ENCODE measurements at regions not wholly inside any gene's neighbourhood (a gene's known extent, or its start where the extent isn't known, plus 50 kb on each side); places are given as distances from the start of the nearest gene placed in this dataset.

DNA sequence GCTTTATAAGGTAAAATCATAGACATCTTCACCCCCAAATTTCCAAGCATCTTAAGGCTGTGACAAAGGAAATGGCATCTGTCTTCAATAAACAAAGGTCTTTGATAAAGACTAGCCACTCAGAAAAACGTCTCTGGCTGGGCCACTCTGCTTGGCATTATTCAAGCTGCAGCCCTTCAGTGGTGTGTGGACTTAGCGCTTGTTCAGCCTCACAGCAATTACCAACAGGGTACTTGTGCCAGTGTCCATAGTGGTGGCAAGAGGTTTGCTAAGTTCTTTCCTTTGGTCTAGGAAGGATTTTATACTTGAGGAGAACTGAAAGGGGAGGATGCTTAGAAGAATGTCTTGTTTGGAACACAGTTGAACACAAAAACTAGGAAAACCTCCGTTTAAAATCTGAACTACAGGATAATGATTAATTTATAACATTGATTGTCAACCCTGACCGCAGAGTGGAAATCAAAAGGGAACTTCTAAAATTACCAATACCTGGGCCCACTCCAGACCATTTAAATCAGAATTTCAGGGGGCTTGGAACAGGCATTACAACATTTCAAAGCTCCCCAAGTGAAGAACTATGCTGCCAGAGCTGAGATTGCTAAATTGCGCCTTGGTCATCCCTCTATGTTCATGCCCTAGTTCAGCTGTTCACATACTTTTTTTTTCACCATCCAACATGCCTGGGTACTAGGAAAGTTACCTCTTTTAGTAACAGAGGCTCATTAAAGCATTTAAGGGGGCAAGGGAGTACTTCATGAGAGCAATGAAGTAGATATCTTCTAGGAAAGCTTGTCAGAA, 378.5 kb downstream of the FRK start:
- ATAC-seq (no peak), DNase-seq (ENCODE audit: low read depth, low spot score) (no peak)
- no peaks in the 10 kb centered on the region for H3K4me1 ChIP-seq (ENCODE audit: control insufficient read depth in 1 of 2, insufficient read depth in 2 of 2, low read length in 2 of 2)
- no peak overlapping the region for H3K4me2 ChIP-seq (ENCODE audit: low read length)
- RAD21 ChIA-PET (ENCODE audit: low non-redundant PET in 1 of 2, low total read pairs in 2 of 2, uncharacterized antibody in 2 of 2, unreplicated experiment in 2 of 2), result no interaction called here
- POLR2A ChIA-PET, result no interaction called here
- intact Hi-C loops (cut with micrococcal nuclease), result no loop called here
- no TSS peak for BruUV-seq (replicated peaks)
- H3K79me2 ChIP-seq (ENCODE audit: insufficient read depth, low read length), result no peaks in the 10 kb centered on the region
- no peaks in the 10 kb centered on the region for H3K36me3 ChIP-seq (ENCODE audit: control insufficient read depth in 1 of 2, insufficient read depth in 2 of 2, low read length in 2 of 2)
- no peak overlapping the region for H3K4me3 ChIP-seq (replicated peaks in 1 of 2; ENCODE audit: low read depth in 1 of 2, low read length in 2 of 2)
- no peaks in the 10 kb centered on the region for H4K20me1 ChIP-seq (ENCODE audit: insufficient read depth)
- CTCF ChIA-PET, result no interaction called here
- no peak overlapping the region for H2AFZ ChIP-seq (ENCODE audit: low read depth, low read length, poor library complexity, severe bottlenecking)
- H3K9ac ChIP-seq (ENCODE audit: low read length), result no peak overlapping the region
- H3K9me2 ChIP-seq (ENCODE audit: insufficient read depth), result no peaks in the 10 kb centered on the region
- no peak for TF ChIP-seq JUND (IDR thresholded peaks at IDR 0.05)
- TF ChIP-seq ZNF274 (IDR thresholded peaks at IDR 0.05; ENCODE audit: low read depth, low read length), result no peak
- TF ChIP-seq, protein P1, sequence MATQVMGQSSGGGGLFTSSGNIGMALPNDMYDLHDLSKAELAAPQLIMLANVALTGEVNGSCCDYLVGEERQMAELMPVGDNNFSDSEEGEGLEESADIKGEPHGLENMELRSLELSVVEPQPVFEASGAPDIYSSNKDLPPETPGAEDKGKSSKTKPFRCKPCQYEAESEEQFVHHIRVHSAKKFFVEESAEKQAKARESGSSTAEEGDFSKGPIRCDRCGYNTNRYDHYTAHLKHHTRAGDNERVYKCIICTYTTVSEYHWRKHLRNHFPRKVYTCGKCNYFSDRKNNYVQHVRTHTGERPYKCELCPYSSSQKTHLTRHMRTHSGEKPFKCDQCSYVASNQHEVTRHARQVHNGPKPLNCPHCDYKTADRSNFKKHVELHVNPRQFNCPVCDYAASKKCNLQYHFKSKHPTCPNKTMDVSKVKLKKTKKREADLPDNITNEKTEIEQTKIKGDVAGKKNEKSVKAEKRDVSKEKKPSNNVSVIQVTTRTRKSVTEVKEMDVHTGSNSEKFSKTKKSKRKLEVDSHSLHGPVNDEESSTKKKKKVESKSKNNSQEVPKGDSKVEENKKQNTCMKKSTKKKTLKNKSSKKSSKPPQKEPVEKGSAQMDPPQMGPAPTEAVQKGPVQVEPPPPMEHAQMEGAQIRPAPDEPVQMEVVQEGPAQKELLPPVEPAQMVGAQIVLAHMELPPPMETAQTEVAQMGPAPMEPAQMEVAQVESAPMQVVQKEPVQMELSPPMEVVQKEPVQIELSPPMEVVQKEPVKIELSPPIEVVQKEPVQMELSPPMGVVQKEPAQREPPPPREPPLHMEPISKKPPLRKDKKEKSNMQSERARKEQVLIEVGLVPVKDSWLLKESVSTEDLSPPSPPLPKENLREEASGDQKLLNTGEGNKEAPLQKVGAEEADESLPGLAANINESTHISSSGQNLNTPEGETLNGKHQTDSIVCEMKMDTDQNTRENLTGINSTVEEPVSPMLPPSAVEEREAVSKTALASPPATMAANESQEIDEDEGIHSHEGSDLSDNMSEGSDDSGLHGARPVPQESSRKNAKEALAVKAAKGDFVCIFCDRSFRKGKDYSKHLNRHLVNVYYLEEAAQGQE (IDR thresholded peaks at IDR 0.05; ENCODE audit: low read depth), result no peak
- TF ChIP-seq, protein P2, sequence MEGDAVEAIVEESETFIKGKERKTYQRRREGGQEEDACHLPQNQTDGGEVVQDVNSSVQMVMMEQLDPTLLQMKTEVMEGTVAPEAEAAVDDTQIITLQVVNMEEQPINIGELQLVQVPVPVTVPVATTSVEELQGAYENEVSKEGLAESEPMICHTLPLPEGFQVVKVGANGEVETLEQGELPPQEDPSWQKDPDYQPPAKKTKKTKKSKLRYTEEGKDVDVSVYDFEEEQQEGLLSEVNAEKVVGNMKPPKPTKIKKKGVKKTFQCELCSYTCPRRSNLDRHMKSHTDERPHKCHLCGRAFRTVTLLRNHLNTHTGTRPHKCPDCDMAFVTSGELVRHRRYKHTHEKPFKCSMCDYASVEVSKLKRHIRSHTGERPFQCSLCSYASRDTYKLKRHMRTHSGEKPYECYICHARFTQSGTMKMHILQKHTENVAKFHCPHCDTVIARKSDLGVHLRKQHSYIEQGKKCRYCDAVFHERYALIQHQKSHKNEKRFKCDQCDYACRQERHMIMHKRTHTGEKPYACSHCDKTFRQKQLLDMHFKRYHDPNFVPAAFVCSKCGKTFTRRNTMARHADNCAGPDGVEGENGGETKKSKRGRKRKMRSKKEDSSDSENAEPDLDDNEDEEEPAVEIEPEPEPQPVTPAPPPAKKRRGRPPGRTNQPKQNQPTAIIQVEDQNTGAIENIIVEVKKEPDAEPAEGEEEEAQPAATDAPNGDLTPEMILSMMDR (IDR thresholded peaks at IDR 0.05 in 2 of 3, conservative IDR thresholded peaks at IDR 0.05 in 1 of 3; ENCODE audit: borderline replicate concordance in 1 of 3, insufficient read depth in 1 of 3, low read depth in 2 of 3, low read length in 2 of 3), result no peak
- TF ChIP-seq, protein P3, sequence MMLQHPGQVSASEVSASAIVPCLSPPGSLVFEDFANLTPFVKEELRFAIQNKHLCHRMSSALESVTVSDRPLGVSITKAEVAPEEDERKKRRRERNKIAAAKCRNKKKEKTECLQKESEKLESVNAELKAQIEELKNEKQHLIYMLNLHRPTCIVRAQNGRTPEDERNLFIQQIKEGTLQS (IDR thresholded peaks at IDR 0.05), result no peak
- TF ChIP-seq CBX3 (IDR thresholded peaks at IDR 0.05; ENCODE audit: low read depth), result no peak
- TF ChIP-seq, protein P4, sequence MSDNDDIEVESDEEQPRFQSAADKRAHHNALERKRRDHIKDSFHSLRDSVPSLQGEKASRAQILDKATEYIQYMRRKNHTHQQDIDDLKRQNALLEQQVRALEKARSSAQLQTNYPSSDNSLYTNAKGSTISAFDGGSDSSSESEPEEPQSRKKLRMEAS (IDR thresholded peaks at IDR 0.05), result no peak
- no peak for TF ChIP-seq RAD21 (IDR thresholded peaks at IDR 0.05; ENCODE audit: low read depth)
- TF ChIP-seq ELF1 (IDR thresholded peaks at IDR 0.05; ENCODE audit: borderline replicate concordance, low read depth), result no peak
- no peak for TF ChIP-seq FOSL1 (IDR thresholded peaks at IDR 0.05; ENCODE audit: low read depth)
- no peak overlapping the region for H3K27ac ChIP-seq (ENCODE audit: low read depth, low read length)
- no peaks in the 10 kb centered on the region for H3K9me3 ChIP-seq (ENCODE audit: control insufficient read depth in 1 of 2, insufficient read depth in 1 of 2, low read depth in 1 of 2, low read length in 2 of 2)
- peaks cover 70% of the 10 kb centered on the region for H3K27me3 ChIP-seq (ENCODE audit: insufficient read depth, low read length)
